Omental fat pad (tissue), 3 donors: ENCODE measurements at regions not wholly inside any gene's neighbourhood (a gene's known extent, or its start where the extent isn't known, plus 50 kb on each side); places are given as distances from the start of the nearest gene placed in this dataset.

Source experiments
- ATAC-seq: fragments of 150-250 bp; one replicate; pipeline ENCODE4 v1.9.1; 2016; ENCODE audit warnings: mild to moderate bottlenecking, moderate library complexity; ENCODE audit not compliant: low FRiP score
- DNase-seq: peaks from one replicate; pipeline ENCODE4 v3.0.0-alpha.2; 2019; ENCODE audit warnings: low spot score
- TF ChIP-seq, protein P1 (sequence below), 3 donors: fragments of 450-650 bp; IDR thresholded peaks; one replicate each; pipeline ENCODE4 v1.5.1; 2016 to 2017; ENCODE audit warnings: antibody characterized with exemption in 3 of 3, mild to moderate bottlenecking in 3 of 3, moderate library complexity in 2 of 3

DNA sequence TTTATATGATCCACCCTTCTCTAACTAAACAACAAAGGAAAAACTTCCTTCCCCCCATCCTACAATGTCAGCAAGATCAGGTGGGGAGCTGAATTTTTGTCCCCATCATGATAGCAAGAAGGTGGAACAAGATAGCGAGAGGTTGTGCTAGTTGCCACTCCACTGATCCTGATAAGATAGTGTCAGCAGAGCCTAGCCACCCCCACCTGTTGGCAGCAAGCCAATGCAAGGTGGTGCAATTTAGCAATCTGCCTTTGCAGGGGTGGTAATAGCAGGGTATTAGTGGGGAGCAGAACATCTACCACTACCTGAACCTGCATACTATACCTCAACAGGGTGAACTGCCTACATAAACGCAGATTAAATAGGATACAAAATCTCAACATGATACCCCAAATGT lies 80.2 kb upstream of the MAMLD1 start:
- TF ChIP-seq, protein P1, sequence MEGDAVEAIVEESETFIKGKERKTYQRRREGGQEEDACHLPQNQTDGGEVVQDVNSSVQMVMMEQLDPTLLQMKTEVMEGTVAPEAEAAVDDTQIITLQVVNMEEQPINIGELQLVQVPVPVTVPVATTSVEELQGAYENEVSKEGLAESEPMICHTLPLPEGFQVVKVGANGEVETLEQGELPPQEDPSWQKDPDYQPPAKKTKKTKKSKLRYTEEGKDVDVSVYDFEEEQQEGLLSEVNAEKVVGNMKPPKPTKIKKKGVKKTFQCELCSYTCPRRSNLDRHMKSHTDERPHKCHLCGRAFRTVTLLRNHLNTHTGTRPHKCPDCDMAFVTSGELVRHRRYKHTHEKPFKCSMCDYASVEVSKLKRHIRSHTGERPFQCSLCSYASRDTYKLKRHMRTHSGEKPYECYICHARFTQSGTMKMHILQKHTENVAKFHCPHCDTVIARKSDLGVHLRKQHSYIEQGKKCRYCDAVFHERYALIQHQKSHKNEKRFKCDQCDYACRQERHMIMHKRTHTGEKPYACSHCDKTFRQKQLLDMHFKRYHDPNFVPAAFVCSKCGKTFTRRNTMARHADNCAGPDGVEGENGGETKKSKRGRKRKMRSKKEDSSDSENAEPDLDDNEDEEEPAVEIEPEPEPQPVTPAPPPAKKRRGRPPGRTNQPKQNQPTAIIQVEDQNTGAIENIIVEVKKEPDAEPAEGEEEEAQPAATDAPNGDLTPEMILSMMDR (IDR thresholded peaks at IDR 0.05): no peak
- no peak for ATAC-seq
- DNase-seq: no peak

DNA sequence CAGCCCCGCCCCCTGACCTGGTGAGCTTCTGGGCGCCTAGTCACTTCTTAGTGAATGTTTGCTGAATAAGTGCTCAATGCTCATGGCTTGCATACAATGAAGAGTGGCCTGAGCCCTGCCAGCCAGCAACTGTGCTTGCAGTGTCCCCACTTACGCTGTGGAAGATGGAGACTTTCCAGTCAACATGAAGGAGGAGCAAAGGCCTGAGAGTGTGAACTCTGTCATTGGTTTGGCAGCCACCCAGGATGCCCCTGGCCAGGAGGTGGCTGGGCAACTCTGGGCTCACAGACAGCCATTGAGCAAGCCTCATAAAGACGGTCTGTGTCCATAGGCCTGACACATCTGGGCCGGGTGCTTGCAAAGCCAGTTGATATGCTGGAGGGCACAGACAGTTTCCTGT lies 72.1 kb upstream of the MAMLD1 start:
- DNase-seq (no peak), ATAC-seq (no peak)
- TF ChIP-seq, protein P1 (IDR thresholded peaks at IDR 0.05): no peak

DNA sequence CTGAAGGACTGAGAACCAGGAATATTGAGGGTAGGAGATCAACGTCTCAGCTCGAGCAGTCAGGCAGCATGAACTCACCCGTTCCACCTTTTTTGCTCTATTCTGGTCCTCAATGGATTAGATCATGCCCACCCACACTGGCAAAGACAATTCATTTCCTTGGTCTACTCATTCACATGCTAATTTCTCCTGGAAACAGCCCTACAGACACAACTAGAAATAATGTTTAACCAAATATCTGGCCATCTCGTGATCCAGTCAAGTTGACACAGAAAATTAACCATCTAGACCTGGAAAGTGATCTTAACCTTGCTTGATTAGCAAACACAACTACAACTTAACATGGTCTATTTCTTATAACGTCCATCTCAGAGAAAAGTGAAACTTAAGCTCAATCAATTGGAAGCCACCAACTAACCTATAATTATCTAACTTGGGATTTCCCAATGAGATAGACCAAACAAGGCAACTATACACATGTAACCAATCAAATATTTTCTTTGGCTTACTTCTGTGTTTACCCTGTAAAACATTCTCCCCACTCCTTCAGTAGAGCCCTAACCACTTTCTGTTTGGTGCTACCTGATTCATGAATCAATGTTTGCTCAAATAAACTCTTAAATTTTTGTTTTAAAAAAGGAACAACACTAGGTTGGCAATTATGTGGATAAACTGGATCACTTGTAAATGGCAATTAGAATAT lies 69.7 kb upstream of the MAMLD1 start:
- ATAC-seq (no peak), DNase-seq (no peak)
- TF ChIP-seq, protein P1 (IDR thresholded peaks at IDR 0.05): no peak

DNA sequence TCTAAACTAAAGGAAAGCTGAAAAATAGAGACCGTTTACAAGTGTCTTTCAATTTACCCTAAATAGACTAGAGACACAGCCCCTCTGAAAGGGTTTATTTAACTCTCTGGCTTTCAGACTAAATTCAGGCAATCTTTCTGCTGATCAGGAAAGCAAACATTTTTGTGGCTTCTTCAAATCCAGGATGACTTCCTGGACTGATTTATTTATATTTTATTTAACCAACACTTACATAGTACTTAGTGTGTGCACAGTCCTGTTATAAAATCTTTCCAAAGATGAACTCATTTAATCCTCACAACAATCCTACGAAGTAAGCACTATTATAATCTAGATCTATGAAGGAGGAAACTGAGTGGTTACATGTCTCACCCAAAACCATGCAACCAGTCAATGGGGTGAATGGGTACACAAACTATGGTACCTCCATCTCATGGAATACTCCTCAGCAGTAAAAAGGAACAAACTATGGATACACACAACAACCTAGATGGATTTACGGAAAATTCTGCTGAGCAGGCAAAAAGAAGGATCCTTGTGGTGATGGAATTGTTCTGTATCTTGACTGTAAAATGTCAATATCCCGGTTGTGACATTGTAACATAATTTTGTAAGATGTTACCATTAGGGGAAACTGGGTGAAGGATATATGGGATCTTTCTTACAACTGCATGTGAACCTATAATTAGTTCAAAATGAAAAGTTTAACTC lies 64.1 kb upstream of the MAMLD1 start:
- DNase-seq (no peak), ATAC-seq (no peak)
- TF ChIP-seq, protein P1 (IDR thresholded peaks at IDR 0.05): no peak

DNA sequence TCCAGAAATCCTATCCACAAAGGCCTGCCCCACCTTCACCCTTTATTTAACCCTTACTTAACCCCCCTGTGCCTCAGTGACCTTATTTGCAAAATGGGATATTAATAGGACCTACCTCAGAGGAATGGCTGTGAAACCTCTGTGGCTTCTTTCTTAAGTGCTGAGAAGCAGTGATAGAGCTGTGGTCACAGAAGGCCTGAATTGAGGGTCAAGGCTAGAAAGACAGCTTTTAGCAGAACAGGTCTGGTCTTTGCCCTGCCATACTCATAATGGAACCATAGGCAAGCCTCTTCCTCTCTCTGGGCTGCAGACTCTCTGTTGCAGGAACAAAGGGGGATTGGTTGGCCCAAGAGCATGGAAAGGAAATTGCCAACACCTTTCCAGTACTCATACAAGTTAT lies 63.5 kb upstream of the MAMLD1 start:
- no peak for ATAC-seq
- TF ChIP-seq, protein P1 (IDR thresholded peaks at IDR 0.05): no peak
- no peak for DNase-seq

DNA sequence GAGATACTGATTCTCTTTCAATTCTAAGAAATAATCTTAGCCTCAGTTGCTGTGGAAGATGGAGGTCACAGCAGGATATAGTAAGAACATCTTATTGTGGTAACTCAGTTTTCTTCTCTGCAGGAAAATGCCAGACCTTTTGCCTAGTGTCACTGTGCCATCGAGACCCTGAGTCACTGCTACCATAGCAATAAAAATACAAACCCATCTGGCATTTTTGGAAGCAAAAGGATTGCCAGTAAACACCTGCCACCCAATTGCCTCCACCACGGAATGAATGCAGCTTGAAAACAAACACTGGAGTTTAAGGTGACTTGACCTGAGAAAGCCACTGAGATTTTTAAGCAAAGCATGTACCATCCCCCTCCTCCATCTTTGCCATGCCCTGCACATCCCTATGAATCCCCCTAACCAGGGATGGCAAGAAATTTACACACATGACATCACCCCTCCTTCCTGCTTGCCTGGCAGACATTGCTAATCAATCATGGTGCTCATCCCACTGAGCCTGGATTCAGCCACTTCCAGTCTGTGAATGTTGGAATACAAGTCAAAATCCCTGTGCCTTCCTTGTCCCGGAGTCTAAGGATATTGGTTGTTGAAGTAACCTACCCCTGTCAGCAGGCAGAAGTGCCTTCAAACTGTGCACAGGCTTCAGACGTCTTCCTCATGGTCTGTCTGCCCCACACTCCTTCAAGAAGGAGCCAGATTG lies 59.6 kb upstream of the MAMLD1 start:
- DNase-seq: no peak
- ATAC-seq: no peak
- TF ChIP-seq, protein P1 (IDR thresholded peaks at IDR 0.05): no peak
